Duodenal mucosa (tissue), 2 donors: ENCODE measurements at regions not wholly inside any gene's neighbourhood (a gene's known extent, or its start where the extent isn't known, plus 50 kb on each side); places are given as distances from the start of the nearest gene placed in this dataset.

ENCODE experiments used
- H3K27ac ChIP-seq: one replicate; pipeline ENCODE4 v1.7.0; 2013; ENCODE audit warnings: low read depth, low read length
- H3K27me3 ChIP-seq, 2 donors: one replicate each; pipeline ENCODE4 v1.7.0; 2013; ENCODE audit warnings: low read length in 2 of 2, control low read depth in 1 of 2; ENCODE audit not compliant: insufficient read depth in 2 of 2, control insufficient read depth in 1 of 2
- H3K36me3 ChIP-seq, 2 donors: one replicate each; pipeline ENCODE4 v1.7.0; 2013; ENCODE audit warnings: low read length in 2 of 2, control low read depth in 1 of 2; ENCODE audit not compliant: insufficient read depth in 2 of 2, control insufficient read depth in 1 of 2
- H3K4me1 ChIP-seq, 2 donors: one replicate each; pipeline ENCODE4 v1.7.0; 2013; ENCODE audit warnings: low read length in 2 of 2, control low read depth in 1 of 2; ENCODE audit not compliant: insufficient read depth in 2 of 2, control insufficient read depth in 1 of 2
- H3K4me3 ChIP-seq, 2 donors: one replicate each; pipeline ENCODE4 v1.7.0; 2013; ENCODE audit warnings: low read length in 2 of 2, low read depth in 1 of 2
- H3K9ac ChIP-seq, 2 donors: one replicate each; pipeline ENCODE4 v1.7.0; 2013; ENCODE audit warnings: low read length in 2 of 2, low read depth in 1 of 2
- H3K9me3 ChIP-seq, 2 donors: one replicate each; pipeline ENCODE4 v1.7.0; 2013; ENCODE audit warnings: low read length in 2 of 2, control low read depth in 1 of 2; ENCODE audit not compliant: control insufficient read depth in 1 of 2

DNA sequence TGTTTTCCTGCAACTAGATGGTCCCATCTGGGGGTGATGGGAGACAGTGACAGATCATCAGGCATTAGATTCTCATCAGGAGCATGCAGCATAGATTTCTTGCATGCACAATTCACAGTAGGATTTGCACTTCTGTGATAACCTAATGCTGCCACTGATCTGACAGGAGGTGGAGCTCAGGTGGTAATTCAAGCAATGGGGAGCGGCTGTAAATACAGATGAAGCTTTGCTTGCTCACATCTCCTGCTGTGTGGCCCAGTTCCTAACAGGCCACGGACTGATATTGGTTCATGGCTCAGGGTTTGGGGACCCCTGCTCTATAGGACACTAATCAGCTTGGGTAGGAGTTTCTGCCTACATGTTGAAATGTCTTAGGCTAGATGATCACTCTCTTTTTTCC, 320.0 kb downstream of the PRDM2 start:
- Histone ChIP-seq H3K27ac (no peak overlapping the region), H3K4me1 (peaks cover 0 to 4% of the 10 kb centered on the region in 2 donors), H3K36me3 (no peaks in the 10 kb centered on the region), H3K27me3 (no peaks in the 10 kb centered on the region), H3K4me3 (no peak overlapping the region), H3K9ac (no peak overlapping the region), H3K9me3 (no peaks in the 10 kb centered on the region)

DNA sequence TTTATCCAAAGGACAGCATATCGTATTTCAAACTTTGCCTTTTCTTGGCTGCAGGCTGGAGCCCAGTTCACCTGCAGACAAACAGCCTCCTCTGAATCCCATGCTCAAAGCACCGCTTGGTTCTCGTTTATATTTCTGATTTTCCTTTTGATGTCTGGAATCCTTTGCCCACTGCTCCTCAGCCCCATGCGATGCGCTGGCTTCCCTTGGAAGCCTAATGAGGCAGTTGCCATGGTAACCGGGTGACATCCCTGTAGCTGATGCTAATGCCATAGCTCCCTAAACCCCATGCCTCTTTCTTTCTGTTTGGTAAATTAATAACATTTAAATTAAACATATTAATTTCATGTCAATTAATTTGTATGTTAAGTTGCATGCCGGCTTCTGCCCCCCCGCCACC, 327.1 kb downstream of the PRDM2 start:
- H3K4me3 ChIP-seq: no peak overlapping the region
- peaks cover 0 to under 1% of the 10 kb centered on the region in 2 donors for H3K9me3 ChIP-seq
- no peak overlapping the region for H3K27ac ChIP-seq
- no peak overlapping the region for H3K9ac ChIP-seq
- H3K4me1 ChIP-seq: no peaks in the 10 kb centered on the region
- H3K27me3 ChIP-seq: no peaks in the 10 kb centered on the region
- no peaks in the 10 kb centered on the region for H3K36me3 ChIP-seq

GRCh38 chr1:14031461-14031860, 331.5 kb downstream of the PRDM2 start:
- Histone ChIP-seq H3K9me3 (peaks cover 6 to 8% of the 10 kb centered on the region in 2 donors), H3K4me1 (no peaks in the 10 kb centered on the region), H3K36me3 (no peaks in the 10 kb centered on the region), H3K27me3 (no peaks in the 10 kb centered on the region), H3K4me3 (no peak overlapping the region), H3K9ac (no peak overlapping the region), H3K27ac (no peak overlapping the region)

DNA sequence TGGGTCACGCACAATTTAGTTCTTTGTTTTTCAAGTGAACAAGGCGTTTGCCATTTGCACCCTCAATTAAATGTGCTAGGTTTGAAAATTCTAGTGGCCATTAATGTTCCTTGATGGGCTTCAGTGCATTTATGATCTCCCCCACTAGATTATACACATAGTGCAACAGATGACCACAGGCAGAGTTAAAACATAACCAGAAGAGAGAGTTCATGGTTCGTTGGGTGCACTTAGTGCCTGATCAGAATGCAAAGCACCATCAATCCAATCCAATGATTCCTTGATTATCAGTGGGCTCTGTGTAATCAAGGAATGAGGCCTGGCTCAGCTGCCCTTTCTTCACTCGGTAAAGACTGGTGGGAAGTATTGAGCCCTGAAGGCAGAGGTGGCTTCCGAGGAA, 334.5 kb downstream of the PRDM2 start:
- no peaks in the 10 kb centered on the region for H3K27me3 ChIP-seq
- H3K4me1 ChIP-seq: no peaks in the 10 kb centered on the region
- no peak overlapping the region for H3K9ac ChIP-seq
- peaks cover 6 to 8% of the 10 kb centered on the region in 2 donors for H3K9me3 ChIP-seq
- no peak overlapping the region for H3K4me3 ChIP-seq
- no peak overlapping the region for H3K27ac ChIP-seq
- H3K36me3 ChIP-seq: no peaks in the 10 kb centered on the region

GRCh38 chr1:14037101-14037847, 337.3 kb downstream of the PRDM2 start:
- no peaks in the 10 kb centered on the region for H3K27me3 ChIP-seq
- H3K36me3 ChIP-seq: no peaks in the 10 kb centered on the region
- peaks cover 6 to 12% of the 10 kb centered on the region in 2 donors for H3K9me3 ChIP-seq
- no peak overlapping the region for H3K4me3 ChIP-seq
- no peak overlapping the region for H3K27ac ChIP-seq
- H3K9ac ChIP-seq: no peak overlapping the region
- H3K4me1 ChIP-seq: no peaks in the 10 kb centered on the region

DNA sequence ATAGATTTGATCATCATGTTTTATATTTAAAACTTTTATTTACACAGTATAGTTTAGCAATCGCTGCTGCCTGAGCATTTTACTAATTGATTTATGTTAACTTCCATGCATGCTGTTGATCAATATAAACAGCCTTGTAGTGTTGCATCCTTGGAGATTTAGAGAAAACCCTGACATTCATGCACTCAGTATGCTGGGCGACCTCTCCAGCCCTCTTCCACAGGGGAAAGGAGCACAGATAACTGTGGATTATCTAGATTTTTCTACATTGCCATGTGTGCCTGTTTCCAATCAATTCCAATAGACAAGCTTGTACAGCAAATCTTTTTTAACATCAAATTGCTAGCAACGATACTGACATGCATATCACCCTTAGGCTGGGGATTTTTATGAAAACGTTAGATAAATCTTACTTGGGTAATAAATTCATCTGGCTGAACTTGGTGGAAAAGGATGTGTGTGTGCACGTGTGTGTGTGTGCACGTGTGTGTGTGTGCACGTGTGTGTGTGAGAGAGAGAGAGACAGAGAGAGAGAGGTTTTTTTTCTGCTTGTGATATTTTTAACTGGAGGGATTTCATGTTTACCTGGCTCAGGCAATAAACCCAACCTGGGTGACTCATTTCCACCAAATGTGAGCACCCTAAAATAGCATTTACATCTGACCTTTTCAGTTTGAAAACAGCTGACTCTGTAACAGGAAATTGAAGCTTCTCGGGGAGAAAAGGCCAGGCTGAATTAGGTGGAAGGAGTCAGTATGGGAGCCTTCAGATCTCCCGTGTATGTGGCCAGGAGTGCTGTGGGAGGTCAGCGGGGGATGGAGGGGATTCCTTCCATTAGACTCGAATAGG, 339.8 kb downstream of the PRDM2 start:
- no peak overlapping the region for H3K27ac ChIP-seq
- no peak overlapping the region for H3K4me3 ChIP-seq
- H3K27me3 ChIP-seq: no peaks in the 10 kb centered on the region
- H3K9ac ChIP-seq: no peak overlapping the region
- peaks cover 0 to 9% of the 10 kb centered on the region in 2 donors for H3K9me3 ChIP-seq
- no peaks in the 10 kb centered on the region for H3K4me1 ChIP-seq
- H3K36me3 ChIP-seq: no peaks in the 10 kb centered on the region

- H3K9ac ChIP-seq: no peak overlapping the region
- no peaks in the 10 kb centered on the region for H3K4me1 ChIP-seq
- H3K36me3 ChIP-seq: no peaks in the 10 kb centered on the region
- no peaks in the 10 kb centered on the region for H3K27me3 ChIP-seq
- peaks cover 0 to 3% of the 10 kb centered on the region in 2 donors for H3K9me3 ChIP-seq
- H3K27ac ChIP-seq: no peak overlapping the region
- no peak overlapping the region for H3K4me3 ChIP-seq
Observed at GRCh38 chr1:14049965-14050364, 350.0 kb downstream of the PRDM2 start.

DNA sequence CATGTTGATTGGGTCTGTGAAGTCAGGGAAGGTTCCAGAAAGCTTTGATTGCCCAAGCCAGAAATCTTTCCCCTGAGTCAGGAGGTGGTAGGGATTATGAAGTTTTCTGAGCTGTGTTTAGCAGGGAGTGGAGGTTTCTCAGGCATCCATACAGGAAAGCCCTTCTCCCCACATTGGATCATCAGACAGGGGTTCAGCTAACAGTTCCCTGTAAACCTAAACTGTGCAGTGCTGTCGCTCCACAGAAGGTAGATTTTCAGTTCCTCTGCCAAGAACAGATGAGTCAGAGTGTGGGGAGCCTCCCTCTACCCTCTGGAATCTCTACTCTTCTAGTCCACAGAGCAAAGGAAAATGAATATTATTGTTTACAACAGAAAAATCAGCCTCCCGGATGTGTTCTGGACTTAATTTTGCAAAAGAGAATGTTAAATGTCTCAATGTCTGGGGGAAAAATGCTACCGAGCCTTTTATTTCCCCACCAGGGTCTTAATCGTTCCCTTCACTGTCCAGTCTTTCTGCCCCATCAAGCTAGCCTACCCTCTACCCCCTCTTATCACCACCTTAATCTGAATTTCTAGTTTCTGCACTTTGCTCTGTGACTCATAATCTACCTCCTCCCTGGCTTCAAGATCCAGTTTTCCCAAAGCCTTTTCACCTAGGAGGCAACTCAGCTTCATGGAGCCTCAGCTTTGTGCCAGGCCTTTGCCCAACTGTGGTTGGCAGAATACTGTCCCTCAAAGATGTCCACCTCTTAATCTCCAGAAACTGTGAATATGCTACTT, 355.6 kb downstream of the PRDM2 start:
- Histone ChIP-seq H3K9ac (no peak overlapping the region), H3K9me3 (no peaks in the 10 kb centered on the region), H3K27ac (no peak overlapping the region), H3K36me3 (no peaks in the 10 kb centered on the region), H3K4me1 (peaks cover 3 to 12% of the 10 kb centered on the region in 2 donors), H3K4me3 (no peak overlapping the region), H3K27me3 (no peaks in the 10 kb centered on the region)

GRCh38 chr1:14057640-14058039, 357.7 kb downstream of the PRDM2 start:
- H3K9ac ChIP-seq: no peak overlapping the region
- H3K9me3 ChIP-seq: no peaks in the 10 kb centered on the region
- no peaks in the 10 kb centered on the region for H3K27me3 ChIP-seq
- no peak overlapping the region for H3K4me3 ChIP-seq
- no peak overlapping the region for H3K27ac ChIP-seq
- no peaks in the 10 kb centered on the region for H3K36me3 ChIP-seq
- peaks cover 3 to 12% of the 10 kb centered on the region in 2 donors for H3K4me1 ChIP-seq

DNA sequence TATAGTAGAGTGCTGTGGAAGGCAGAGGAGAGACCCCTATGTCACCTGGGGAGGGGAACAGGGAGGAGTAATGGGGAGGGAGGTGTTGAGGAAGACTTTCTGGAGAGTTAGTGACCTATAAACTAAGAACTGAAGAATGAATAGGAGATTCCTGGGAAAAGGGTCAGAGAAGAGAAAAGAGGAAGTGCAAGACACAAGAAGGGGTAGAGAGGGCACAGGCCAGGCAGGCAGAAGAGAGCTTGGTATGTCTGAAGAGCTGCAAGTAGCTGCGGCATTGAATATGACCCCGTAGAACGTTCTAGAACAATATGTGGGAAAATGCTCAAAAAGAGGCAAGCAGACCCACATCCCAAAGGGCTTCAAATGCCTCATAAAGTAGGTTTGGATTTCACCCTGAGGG, 361.2 kb downstream of the PRDM2 start:
- Histone ChIP-seq H3K9me3 (no peaks in the 10 kb centered on the region), H3K36me3 (no peaks in the 10 kb centered on the region), H3K27ac (no peak overlapping the region), H3K9ac (no peak overlapping the region), H3K4me1 (peaks cover under 1% of the 10 kb centered on the region in 2 donors), H3K4me3 (no peak overlapping the region), H3K27me3 (no peaks in the 10 kb centered on the region)
